H1 (cell line): ENCODE measurements at regions not wholly inside any gene's neighbourhood (a gene's known extent, or its start where the extent isn't known, plus 50 kb on each side); places are given as distances from the start of the nearest gene placed in this dataset.

Experiments
- CTCF ChIA-PET: fragments of 300-600 bp; sonication (Branson Sonifier 250); formaldehyde crosslinking; loops from one replicate; lab custom pipeline; 2021; ENCODE audit not compliant: partially characterized antibody; lab: Charles Lee
- POLR2A ChIA-PET: fragments of 300-600 bp; sonication (Branson Sonifier 250); formaldehyde crosslinking; loops from one replicate; lab custom pipeline; 2021; ENCODE audit warnings: inconsistent platforms; ENCODE audit not compliant: partially characterized antibody; lab: Charles Lee
- DNase-seq, 2 experiments: peaks; one replicate each; pipeline versions ENCODE4 v3.0.0 to v3.0.0-alpha.2; 2010 to 2022; ENCODE audit warnings: low spot score in 2 of 2, low read depth in 1 of 2, mixed read lengths in 1 of 2
- FAIRE-seq: peaks from 2 replicates; lab custom pipeline; 2011; peaks lifted over from hg19 to GRCh38; lab: Jason Lieb, UNC
- H2AFZ ChIP-seq: 2 replicates; pipeline ENCODE4 v1.8.1; 2012; ENCODE audit warnings: low read length, inconsistent platforms
- H2AK5ac ChIP-seq: 2 replicates; pipeline ENCODE4 v1.6.1; 2013; ENCODE audit warnings: low read depth, low read length
- H2BK120ac ChIP-seq: replicated peaks from 2 replicates; pipeline ENCODE3; 2013; ENCODE audit warnings: low read depth, low read length, inconsistent platforms
- H2BK12ac ChIP-seq: 2 replicates; pipeline ENCODE4 v1.6.1; 2013; ENCODE audit warnings: low read depth, low read length
- H2BK15ac ChIP-seq: 2 replicates; pipeline ENCODE4 v1.6.1; 2013; ENCODE audit warnings: low read length
- H2BK20ac ChIP-seq: 2 replicates; pipeline ENCODE4 v1.6.1; 2013; ENCODE audit warnings: low read length
- H2BK5ac ChIP-seq: 2 replicates; pipeline ENCODE4 v1.6.1; 2013; ENCODE audit warnings: low read depth, low read length
- H3K14ac ChIP-seq: 2 replicates; pipeline ENCODE4 v1.6.1; 2013; ENCODE audit warnings: inconsistent platforms; ENCODE audit not compliant: insufficient read length
- H3K18ac ChIP-seq: 2 replicates; pipeline ENCODE4 v1.6.1; 2013; ENCODE audit warnings: low read length; ENCODE audit errors: extremely low read depth
- H3K23ac ChIP-seq: 2 replicates; pipeline ENCODE4 v1.6.1; 2013; ENCODE audit warnings: inconsistent platforms; ENCODE audit not compliant: insufficient read length
- H3K23me2 ChIP-seq: 2 replicates; pipeline ENCODE4 v1.6.1; 2013; ENCODE audit warnings: low read depth, low read length
- H3K27ac ChIP-seq: 2 replicates; pipeline ENCODE4 v1.6.1; 2011; ENCODE audit warnings: low read depth, low read length, inconsistent platforms
- H3K27me3 ChIP-seq, 4 experiments: replicated peaks in 1 of 4; 1 replicate in 1 of 4; 2 replicates in 3 of 4; pipeline versions ENCODE4 v1.6.1 to v1.8.1; 2011 to 2013; ENCODE audit warnings: low read length in 3 of 4, mild to moderate bottlenecking in 3 of 4, inconsistent platforms in 2 of 4, mixed read lengths in 2 of 4, moderate library complexity in 1 of 4; ENCODE audit not compliant: control insufficient read depth in 3 of 4, insufficient read depth in 3 of 4; ENCODE audit errors: extremely low read depth in 1 of 4
- H3K36me3 ChIP-seq, 4 experiments: 2 replicates each; pipeline versions ENCODE4 v1.6.1 to v1.8.1; 2011 to 2013; ENCODE audit warnings: mild to moderate bottlenecking in 4 of 4, low read length in 3 of 4, moderate library complexity in 2 of 4, control low read depth in 1 of 4, inconsistent platforms in 1 of 4; ENCODE audit not compliant: insufficient read depth in 4 of 4, control insufficient read depth in 2 of 4
- H3K4ac ChIP-seq: replicated peaks from 2 replicates; pipeline ENCODE3; 2013; ENCODE audit warnings: low read length, low read depth, mixed read lengths, inconsistent platforms; ENCODE audit not compliant: insufficient read length
- H3K4me1 ChIP-seq, 4 experiments: replicated peaks in 1 of 4; 1 replicate in 1 of 4; 2 replicates in 3 of 4; pipeline versions ENCODE4 v1.6.1 to v1.8.1; 2011 to 2013; ENCODE audit warnings: low read length in 3 of 4, inconsistent platforms in 2 of 4, mixed read lengths in 1 of 4; ENCODE audit not compliant: insufficient read depth in 4 of 4, control insufficient read depth in 3 of 4
- H3K4me2 ChIP-seq, 2 experiments: 2 replicates each; pipeline versions ENCODE4 v1.6.1 to v1.8.1; 2011 to 2013; ENCODE audit warnings: low read depth in 2 of 2, low read length in 2 of 2, control low read depth in 1 of 2, inconsistent platforms in 1 of 2, mild to moderate bottlenecking in 1 of 2; ENCODE audit not compliant: insufficient read depth in 1 of 2
- H3K4me3 ChIP-seq, 4 experiments: fragments of 200-600, 300-600 bp in 1 of 4; sonication (generic), shearing (Covaris generic), sonication (Bioruptor Twin) in 1 of 4; 2 replicates each; pipeline versions ENCODE4 v1.5.1 to v1.8.1; 2011 to 2016; ENCODE audit warnings: low read length in 4 of 4, low read depth in 3 of 4, control low read depth in 2 of 4, inconsistent platforms in 2 of 4, mild to moderate bottlenecking in 2 of 4, mixed read lengths in 1 of 4, moderate library complexity in 1 of 4; ENCODE audit not compliant: insufficient read depth in 2 of 4; ENCODE audit errors: extremely low read depth in 1 of 4
- H3K56ac ChIP-seq: replicated peaks from 2 replicates; pipeline ENCODE3; 2013; ENCODE audit warnings: low read depth, mild to moderate bottlenecking, mixed read lengths, low read length, inconsistent platforms; ENCODE audit not compliant: insufficient read length
- H3K79me1 ChIP-seq: 2 replicates; pipeline ENCODE4 v1.6.1; 2013; ENCODE audit warnings: low read depth, low read length, control low read depth
- H3K79me2 ChIP-seq, 2 experiments: 2 replicates each; pipeline versions ENCODE4 v1.6.1 to v1.8.1; 2012 to 2013; ENCODE audit warnings: low read length in 2 of 2, mild to moderate bottlenecking in 2 of 2, inconsistent platforms in 1 of 2; ENCODE audit not compliant: insufficient read depth in 2 of 2, control insufficient read depth in 1 of 2
- H3K9ac ChIP-seq, 4 experiments: replicated peaks in 1 of 4; 1 replicate in 1 of 4; 2 replicates in 3 of 4; pipeline versions ENCODE4 v1.6.1 to v1.8.1; 2011 to 2013; ENCODE audit warnings: low read depth in 3 of 4, low read length in 3 of 4, control low read depth in 2 of 4, mild to moderate bottlenecking in 2 of 4, moderate library complexity in 2 of 4, inconsistent platforms in 1 of 4; ENCODE audit errors: extremely low read depth in 1 of 4
- H3K9me3 ChIP-seq, 2 experiments: 2 replicates each; pipeline versions ENCODE4 v1.6.1 to v1.8.1; 2012 to 2013; ENCODE audit warnings: mild to moderate bottlenecking in 2 of 2, moderate library complexity in 2 of 2, control low read depth in 1 of 2, inconsistent platforms in 1 of 2, low read depth in 1 of 2, low read length in 1 of 2, mixed read lengths in 1 of 2; ENCODE audit not compliant: insufficient read depth in 2 of 2
- H4K20me1 ChIP-seq, 2 experiments: replicated peaks in 1 of 2; 2 replicates each; pipeline versions ENCODE3 to v1.8.1; 2011 to 2013; ENCODE audit warnings: inconsistent platforms in 2 of 2, low read length in 2 of 2, mild to moderate bottlenecking in 1 of 2; ENCODE audit not compliant: insufficient read depth in 2 of 2, control insufficient read depth in 1 of 2
- H4K5ac ChIP-seq: 2 replicates; pipeline ENCODE4 v1.6.1; 2013; ENCODE audit warnings: low read length, low read depth, mixed read lengths, inconsistent platforms; ENCODE audit not compliant: insufficient read length
- H4K8ac ChIP-seq: 2 replicates; pipeline ENCODE4 v1.8.0; 2013; ENCODE audit warnings: mild to moderate bottlenecking, moderate library complexity, low read length, inconsistent platforms; ENCODE audit not compliant: insufficient read depth; ENCODE audit errors: extremely low read depth
- H4K91ac ChIP-seq: replicated peaks from 2 replicates; pipeline ENCODE3; 2013; ENCODE audit warnings: low read length, mixed read lengths, inconsistent platforms; ENCODE audit not compliant: insufficient read length
- BCL11A ChIP-seq, 2 experiments: IDR thresholded peaks; one replicate each; pipeline ENCODE4 v1.6.1; 2011; ENCODE audit warnings: low read depth in 2 of 2, low read length in 2 of 2, mild to moderate bottlenecking in 2 of 2
- JUND ChIP-seq: IDR thresholded peaks from 2 replicates; pipeline ENCODE4 v1.6.1; 2011; ENCODE audit warnings: mild to moderate bottlenecking, improper control_type of control experiment, low read length
- MAX ChIP-seq: IDR thresholded peaks from 2 replicates; pipeline ENCODE4 v1.6.1; 2012; ENCODE audit warnings: inconsistent platforms
- RXRA ChIP-seq: IDR thresholded peaks from 2 replicates; pipeline ENCODE4 v1.6.1; 2011; ENCODE audit warnings: low read depth, mild to moderate bottlenecking, low read length, moderate library complexity; ENCODE audit not compliant: insufficient read depth
- SAP30 ChIP-seq: fragments of 300-600 bp; sonication (generic); IDR thresholded peaks from 2 replicates; pipeline ENCODE4 v1.7.1; 2012; ENCODE audit warnings: low read length, moderate library complexity, mild to moderate bottlenecking, inconsistent platforms; ENCODE audit not compliant: insufficient read depth, insufficient replicate concordance
- SIX5 ChIP-seq: IDR thresholded peaks from 2 replicates; pipeline ENCODE4 v1.6.1; 2011; ENCODE audit warnings: mild to moderate bottlenecking, low read depth, low read length
- TAF7 ChIP-seq: optimal IDR thresholded peaks from 2 replicates; pipeline ENCODE3; 2011; ENCODE audit warnings: low read depth, mild to moderate bottlenecking, inconsistent platforms, low read length, moderate library complexity, borderline replicate concordance
- WGBS, 2 experiments: shearing (Covaris generic) in 1 of 2; methylation state at CpG; one replicate each; pipeline versions ENCODE4 v1.1.6 to v1.1.7; 2013 to 2015; ENCODE audit warnings: low lambda C conversion rate in 2 of 2, mixed read lengths in 2 of 2, inconsistent platforms in 1 of 2, low coverage in 1 of 2, missing lambda C conversion rate in 1 of 2; ENCODE audit not compliant: insufficient replicate concordance in 2 of 2, insufficient coverage in 1 of 2, insufficient read length in 1 of 2; ENCODE audit errors: extremely low coverage in 1 of 2, missing lambda C conversion rate in 1 of 2; 5-methylcytosine and 5-hydroxymethylcytosine counted together

DNA sequence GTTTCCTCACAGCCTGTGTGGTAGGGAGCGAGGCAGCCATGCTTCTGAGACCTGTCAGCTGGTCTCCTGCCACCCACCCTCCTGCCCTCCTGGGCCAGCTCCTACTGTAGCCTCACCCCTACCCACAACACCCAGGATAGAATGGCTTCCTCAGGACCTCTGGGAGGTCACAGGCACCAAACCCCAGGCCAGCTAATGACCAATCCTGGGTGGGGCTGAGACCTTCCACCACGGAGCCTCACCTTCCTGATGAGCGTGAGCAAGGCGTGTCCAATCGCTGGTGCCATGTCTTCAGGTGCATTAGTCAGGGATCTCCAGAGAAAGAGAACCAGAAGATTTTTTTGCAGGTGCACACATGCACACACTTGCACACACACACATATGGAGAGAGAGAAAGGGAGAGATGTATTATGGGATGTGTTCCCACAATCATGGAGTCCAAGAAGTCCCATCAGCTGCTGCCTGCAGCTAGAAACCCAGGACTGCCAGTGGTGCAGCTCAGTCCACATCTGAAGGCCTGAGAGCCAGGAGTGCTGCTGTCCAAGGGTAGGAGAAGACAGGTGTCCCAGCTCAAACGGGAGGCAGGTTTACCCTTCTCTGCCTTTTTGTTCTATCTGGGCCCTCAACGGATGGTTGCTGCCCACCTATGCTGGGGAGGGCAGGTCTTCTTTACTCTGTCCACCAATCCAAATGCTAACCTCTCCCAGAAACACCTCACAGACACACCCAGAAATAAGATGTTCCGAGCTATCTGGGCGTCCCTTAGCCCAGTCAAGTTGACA, 70.4 kb upstream of the HDAC4 start:
- Histone ChIP-seq H3K14ac (no peak overlapping the region), H3K27me3 (no peaks in the 10 kb centered on the region), H2BK15ac (no peak overlapping the region), H2AFZ (no peak overlapping the region), H3K23me2 (peaks cover 7% of the 10 kb centered on the region; the same call in 1 of the 2 replicates), H2BK5ac (no peak overlapping the region), H2BK12ac (no peak overlapping the region), H2BK20ac (no peak overlapping the region), H4K91ac (no peak overlapping the region), H3K27ac (no peak overlapping the region), H3K4me1 (no peaks in the 10 kb centered on the region), H3K4ac (no peak overlapping the region), H4K5ac (no peak overlapping the region), H3K9me3 (peaks cover 19 to 32% of the 10 kb centered on the region in 2 experiments; a peak in 2 of 4 replicates), H3K79me2 (no peaks in the 10 kb centered on the region), H3K23ac (no peak overlapping the region), H2BK120ac (no peak overlapping the region), H4K8ac (no peak overlapping the region), H3K36me3 (no peaks in the 10 kb centered on the region), H3K4me2 (no peak overlapping the region), H3K79me1 (no peaks in the 10 kb centered on the region), H2AK5ac (no peak overlapping the region), H3K9ac (no peak overlapping the region), H3K18ac (no peak overlapping the region), H3K4me3 (no peak overlapping the region), H3K56ac (no peak overlapping the region), H4K20me1 (peaks cover 0 to 1% of the 10 kb centered on the region in 2 experiments)
- DNase-seq (no peak), FAIRE-seq (no peak)
- WGBS, 2 experiments, result 91% methylated on average over 9 of the region's 9 CpGs; no CpG with 5 or more reads in 1 of the 2 experiments
- ChIA-PET CTCF (no interaction called here), POLR2A (interaction anchor here (0.7 kb wide), 1 partner anchor 144 kb away, joined by 3 read pairs; no protein-coding TSS in a partner anchor)
- TF ChIP-seq SAP30 (no peak), JUND (no peak), MAX (no peak), RXRA (no peak), TAF7 (no peak), BCL11A (IDR thresholded peaks at IDR 0.05; ENCODE audit: low read depth in 2 of 2, low read length in 2 of 2) (no peak), SIX5 (no peak)
